Erythroblast (primary cell): ENCODE measurements at regions not wholly inside any gene's neighbourhood (a gene's known extent, or its start where the extent isn't known, plus 50 kb on each side); places are given as distances from the start of the nearest gene placed in this dataset.

Experiments
- GATA1 ChIP-seq: IDR thresholded peaks from 2 replicates; pipeline ENCODE4 v1.6.1; 2011; ENCODE audit warnings: low read depth, mild to moderate bottlenecking, control low read depth, low read length, moderate library complexity
- POLR2A ChIP-seq: IDR thresholded peaks from 2 replicates; pipeline ENCODE4 v1.6.1; 2011; ENCODE audit warnings: mild to moderate bottlenecking, low read length

DNA sequence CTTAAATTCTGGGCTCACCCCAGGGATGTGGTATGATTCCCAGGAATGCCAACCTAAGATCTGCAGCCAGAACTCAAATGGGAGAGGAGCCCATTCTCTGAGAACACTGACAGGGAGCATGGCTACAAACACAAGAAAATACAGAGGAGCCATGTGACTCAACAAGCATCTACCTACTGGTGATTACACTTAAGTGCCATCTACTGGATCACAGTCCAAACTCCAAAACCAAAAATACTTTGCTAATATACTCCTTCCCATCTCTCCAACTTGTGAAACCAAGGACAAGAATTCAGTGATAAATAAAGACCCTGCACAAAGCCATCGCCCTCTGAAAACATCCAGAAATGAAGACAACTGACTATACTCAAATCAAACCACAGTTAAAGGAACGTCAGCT, 116.9 kb downstream of the NR4A2 start:
- TF ChIP-seq POLR2A (no peak), GATA1 (no peak)
